HG02642 (cell line): ENCODE measurements at regions not wholly inside any gene's neighbourhood (a gene's known extent, or its start where the extent isn't known, plus 50 kb on each side); places are given as distances from the start of the nearest gene placed in this dataset.
"Not testable (repeated sequence)": the region's sequence is repeated elsewhere in the genome, so short reads cannot be mapped to it uniquely, and the experiment has no call there.

Experiments
- ATAC-seq: cut with Tn5 transposase; IDR thresholded peaks from one replicate; pipeline ENCODE4 v1.9.1; 2021; ENCODE audit warnings: mild to moderate bottlenecking; ENCODE audit not compliant: unreplicated experiment, poor library complexity

GRCh38 chr5:167352801-167353200 is 938.6 kb upstream of the WWC1 start:
- ATAC-seq: no peak

DNA sequence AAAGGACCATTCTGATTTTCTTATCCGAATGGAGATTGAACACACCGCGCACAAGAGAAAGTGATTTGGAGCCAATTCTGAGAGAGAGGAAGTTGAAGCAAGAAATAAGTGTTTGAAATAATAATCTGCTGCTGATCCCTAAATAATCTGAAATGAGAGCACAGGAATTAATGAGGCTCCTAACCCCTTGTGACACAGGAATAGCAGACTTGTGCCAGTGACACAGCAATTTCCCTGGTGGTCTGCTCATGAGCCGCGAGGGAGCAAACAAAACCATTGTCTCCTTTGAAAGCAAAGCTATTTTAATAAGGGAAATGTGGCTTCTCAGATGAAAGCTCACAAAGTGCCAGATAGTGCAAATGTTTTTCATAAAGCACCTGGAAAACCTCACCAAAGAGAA is 936.1 kb upstream of the WWC1 start:
- no peak for ATAC-seq

- no peak for ATAC-seq
Measured at GRCh38 chr5:167356374-167356773, 935.1 kb upstream of the WWC1 start.

DNA sequence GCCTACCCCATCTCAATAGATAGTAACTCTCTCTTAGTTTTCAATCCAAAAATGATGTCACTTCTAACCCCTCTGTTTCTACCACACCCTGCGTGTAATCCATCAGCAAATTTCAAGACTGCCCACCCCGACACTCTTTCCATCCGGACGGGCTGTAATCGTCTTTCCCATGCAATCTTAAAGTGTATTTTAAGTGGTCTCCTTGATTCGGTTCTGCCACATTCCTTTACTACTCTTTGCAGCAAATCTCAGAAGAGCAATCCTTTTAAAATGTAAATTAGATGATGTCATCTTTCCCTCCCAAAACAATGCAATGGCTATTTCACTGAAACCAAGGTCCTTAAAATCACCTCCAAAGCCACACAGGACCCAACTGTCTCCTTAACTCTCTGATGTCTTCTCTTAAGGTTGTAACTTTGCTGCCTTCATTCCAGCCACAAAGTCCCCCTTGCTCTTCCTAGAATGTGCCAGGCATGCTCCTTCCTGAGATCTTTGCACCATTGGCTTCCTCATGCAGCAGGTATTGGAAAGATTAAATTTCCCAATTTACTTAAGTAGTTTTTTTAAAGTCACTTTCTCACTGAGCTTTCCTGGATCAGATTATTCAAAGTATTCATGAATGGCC is 932.5 kb upstream of the WWC1 start:
- ATAC-seq: no peak

DNA sequence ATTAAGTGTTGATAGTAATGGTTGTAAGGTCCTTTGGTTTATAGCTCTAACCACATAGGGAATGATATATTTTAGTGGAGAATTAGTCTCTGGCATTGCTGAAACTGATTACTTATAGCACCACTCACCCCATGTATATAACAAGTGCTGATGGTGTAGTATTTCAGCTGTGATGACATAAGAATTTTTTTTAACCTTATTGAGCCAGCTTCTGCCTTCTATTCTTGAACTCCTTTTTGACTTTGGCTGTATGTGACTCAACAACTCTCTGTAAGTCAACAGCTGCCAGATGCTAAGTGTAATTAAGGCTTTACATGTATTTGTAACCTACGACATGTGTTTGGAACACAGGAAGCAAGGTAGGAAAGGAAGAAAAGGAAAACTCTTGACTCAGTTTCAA is 929.6 kb upstream of the WWC1 start:
- no peak for ATAC-seq

DNA sequence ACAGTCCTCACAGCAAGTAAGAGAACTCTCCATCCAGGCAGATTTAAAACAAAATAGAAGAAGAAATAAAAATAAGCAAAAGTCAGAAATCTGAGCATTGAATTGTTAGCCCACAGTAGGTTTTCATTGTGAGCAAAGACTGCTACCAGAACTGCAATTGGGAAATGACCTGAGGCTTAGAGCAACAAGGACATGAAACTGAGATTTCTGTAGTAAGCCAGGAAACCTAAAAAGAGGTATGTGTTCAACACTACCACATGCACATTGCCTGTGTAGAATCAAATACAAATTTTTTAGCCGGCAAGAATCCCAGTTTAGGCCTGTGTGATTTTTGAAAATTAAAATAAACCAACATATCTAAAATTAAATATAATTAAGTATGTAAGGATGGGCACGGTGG is 928.4 kb upstream of the WWC1 start:
- ATAC-seq: no peak

DNA sequence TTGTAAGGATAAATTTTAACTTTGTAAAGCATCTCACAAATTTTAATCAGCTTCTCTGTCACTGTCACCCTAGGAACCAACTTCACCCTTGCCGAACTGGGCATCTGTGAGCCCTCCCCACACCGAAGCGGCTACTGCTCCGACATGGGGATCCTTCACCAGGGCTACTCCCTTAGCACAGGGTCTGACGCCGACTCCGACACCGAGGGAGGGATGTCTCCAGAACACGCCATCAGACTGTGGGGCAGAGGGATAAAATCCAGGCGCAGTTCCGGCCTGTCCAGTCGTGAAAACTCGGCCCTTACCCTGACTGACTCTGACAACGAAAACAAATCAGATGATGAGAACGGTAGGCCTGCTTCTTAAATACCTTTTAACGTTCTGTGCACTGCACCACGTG is 916.3 kb upstream of the WWC1 start:
- no peak for ATAC-seq

- no peak for ATAC-seq
Measured at GRCh38 chr5:167378894-167379723, 912.3 kb upstream of the WWC1 start.

- no peak for ATAC-seq
Measured at GRCh38 chr5:167381457-167381856, 910.0 kb upstream of the WWC1 start.

GRCh38 chr5:167389537-167389936 is 901.9 kb upstream of the WWC1 start:
- no peak for ATAC-seq

DNA sequence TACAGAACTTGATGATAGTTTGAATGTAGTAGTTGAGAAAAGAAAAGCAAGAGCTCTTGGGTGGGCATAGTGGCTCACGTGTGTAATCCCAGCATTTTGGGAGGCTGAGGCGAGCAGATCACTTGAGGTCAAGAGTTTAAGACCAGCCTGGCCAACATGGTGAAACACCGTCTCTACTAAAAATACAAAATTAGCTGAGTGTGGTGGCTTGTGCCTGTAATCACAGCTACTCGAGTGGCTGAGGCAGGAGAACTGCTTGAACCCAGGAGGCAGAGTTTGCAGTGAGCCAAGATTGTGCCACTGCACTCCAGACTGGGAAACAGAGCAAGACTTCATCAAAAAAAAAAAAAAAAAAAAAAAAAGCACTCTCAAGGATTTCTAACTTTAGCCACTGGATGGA is 900.2 kb upstream of the WWC1 start:
- not testable (repeated sequence) for ATAC-seq

DNA sequence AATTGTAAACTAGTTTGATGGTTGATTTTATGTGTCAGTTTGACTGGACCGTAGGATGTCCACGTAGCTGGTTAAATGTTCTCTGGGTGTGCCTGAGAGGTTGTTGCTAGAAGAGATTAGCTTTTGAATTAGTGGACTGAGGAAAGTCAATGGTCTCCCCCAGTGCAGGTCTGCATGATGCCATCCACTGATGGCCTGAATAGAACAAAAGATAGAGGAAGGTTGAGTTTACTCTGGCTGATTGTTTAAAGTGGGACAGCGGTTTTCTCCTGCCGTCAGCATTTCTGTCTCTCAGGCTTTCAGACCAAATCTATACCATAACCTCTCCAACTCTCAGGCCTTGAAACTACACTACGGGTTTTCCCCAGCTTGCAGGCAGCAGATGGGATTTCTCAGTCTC is 899.2 kb upstream of the WWC1 start:
- no peak for ATAC-seq

GRCh38 chr5:167393358-167393757 is 898.1 kb upstream of the WWC1 start:
- ATAC-seq: no peak

- ATAC-seq: no peak
Measured at GRCh38 chr5:167402671-167403070, 888.8 kb upstream of the WWC1 start.

DNA sequence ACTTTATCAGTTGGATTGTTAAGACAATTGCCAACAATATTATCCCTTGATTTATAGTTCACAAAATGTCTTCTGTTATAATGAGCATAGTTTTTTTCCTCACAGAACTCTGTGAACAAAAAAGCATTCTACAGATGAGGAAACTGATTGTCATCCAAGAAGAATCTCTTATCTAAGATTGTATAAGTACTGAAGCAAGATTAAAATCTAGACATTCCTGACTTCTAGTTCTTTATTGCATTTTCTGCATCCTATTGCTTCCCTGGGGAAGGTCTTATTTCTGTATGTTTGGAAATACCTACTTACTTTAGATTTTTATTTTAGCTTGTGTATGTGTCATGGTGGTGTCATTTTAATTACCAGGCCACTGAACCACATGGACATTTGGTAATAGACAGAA is 884.9 kb upstream of the WWC1 start:
- ATAC-seq: no peak

GRCh38 chr5:167412556-167412955 is 878.9 kb upstream of the WWC1 start:
- ATAC-seq: no peak

DNA sequence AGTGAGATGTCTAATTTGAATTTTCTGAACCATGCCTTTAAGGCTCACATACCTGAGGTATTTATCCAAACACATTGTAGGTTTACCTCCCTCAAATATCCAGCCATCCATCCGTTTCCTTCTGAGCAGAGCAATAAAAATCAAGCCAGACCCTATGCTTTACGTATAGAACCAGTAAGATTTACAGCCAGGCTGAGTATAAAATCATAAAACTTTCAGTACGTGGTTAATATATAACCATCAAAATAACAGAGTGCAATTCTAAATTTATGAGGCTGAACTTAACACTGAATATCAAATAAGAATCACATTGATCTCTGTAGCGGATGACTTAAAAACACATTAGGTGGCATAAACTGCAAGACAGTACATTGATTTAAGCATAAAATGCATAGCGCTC is 877.9 kb upstream of the WWC1 start:
- no peak for ATAC-seq

DNA sequence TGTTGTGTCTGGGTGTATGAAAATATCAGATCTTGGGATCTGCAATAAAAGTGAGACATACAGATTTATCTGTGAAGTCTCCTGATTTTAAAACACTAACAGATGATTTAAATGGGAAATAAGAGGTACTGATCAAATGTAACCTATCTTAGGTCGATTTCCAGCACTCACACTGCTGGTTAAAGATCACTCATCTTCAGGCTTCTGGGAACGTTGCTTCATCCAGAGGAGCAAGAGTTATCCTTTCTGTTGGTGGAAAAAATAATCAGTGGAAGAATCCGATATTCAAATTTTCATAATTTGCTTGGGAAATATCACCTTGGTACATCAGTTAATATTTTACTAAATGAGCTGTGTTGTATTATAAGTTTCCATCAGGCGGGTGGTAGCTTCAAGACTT is 876.8 kb upstream of the WWC1 start:
- no peak for ATAC-seq

DNA sequence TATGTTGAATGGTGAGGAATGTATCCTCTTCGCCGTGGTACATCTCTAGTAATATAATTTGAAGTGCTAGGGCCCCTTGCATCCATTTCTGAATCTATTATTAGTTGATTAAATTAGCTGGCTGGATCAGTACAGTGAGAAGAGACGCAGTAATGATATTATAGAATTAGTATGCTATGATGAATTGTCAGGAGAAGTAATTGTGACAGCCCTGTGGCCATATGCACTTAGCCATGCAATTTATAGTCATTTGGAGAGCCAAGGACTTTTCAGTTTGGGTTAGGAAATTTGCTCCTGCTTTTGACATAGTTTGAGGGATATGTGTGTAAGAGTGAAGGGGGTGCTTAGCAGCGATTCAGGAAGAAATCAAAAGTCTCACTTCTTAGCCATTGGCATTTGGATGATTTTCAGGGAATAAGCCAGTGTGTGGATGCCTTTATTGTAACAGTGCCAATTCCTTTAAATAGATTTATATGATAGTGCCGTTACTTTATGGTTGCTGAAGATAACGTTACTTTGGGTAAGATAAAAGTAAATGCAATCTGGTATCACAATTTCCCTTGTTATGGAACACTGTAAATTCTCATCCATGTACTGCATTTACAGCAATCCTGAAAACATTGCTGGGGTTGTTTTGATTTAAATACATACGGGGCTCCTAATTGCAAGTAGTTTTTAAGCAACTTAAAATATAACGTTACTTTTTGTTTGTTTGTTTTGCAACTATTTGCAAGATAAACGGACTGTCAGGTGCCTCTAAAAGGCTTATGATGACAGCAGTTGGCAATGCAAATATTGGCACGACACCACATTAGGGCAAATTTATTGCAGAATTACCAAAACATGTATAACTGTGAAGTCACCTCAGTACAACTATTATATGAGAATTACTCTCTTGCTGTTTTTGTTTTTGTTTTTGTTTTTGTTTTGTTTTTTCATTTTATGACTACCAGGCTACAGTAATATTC is 875.4 kb upstream of the WWC1 start:
- no peak for ATAC-seq

- ATAC-seq: no peak
Measured at GRCh38 chr5:167417662-167418061, 873.8 kb upstream of the WWC1 start.

DNA sequence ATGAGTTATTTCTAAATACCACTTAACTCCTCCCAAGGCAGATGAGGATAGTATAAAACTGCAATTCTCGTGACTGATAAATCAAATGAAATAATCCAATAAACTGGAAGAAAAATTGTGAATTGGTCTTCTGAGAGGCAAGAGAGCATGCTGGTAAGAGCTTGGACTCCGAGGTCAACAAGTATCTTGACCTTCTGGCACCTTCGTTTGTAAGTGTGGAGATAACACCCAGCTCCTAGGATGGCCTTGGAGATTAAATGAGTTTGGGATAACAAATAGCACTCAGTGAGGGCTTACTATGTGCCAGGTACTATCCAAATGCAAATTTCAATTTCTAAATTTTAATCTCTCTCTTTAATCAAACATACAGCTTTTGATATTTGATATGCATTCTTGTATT is 866.3 kb upstream of the WWC1 start:
- no peak for ATAC-seq
